ENCODE measurements at regions not wholly inside any gene's neighbourhood (a gene's known extent, or its start where the extent isn't known, plus 50 kb on each side); places are given as distances from the start of the nearest gene placed in this dataset.

- TF ChIP-seq, protein P1, sequence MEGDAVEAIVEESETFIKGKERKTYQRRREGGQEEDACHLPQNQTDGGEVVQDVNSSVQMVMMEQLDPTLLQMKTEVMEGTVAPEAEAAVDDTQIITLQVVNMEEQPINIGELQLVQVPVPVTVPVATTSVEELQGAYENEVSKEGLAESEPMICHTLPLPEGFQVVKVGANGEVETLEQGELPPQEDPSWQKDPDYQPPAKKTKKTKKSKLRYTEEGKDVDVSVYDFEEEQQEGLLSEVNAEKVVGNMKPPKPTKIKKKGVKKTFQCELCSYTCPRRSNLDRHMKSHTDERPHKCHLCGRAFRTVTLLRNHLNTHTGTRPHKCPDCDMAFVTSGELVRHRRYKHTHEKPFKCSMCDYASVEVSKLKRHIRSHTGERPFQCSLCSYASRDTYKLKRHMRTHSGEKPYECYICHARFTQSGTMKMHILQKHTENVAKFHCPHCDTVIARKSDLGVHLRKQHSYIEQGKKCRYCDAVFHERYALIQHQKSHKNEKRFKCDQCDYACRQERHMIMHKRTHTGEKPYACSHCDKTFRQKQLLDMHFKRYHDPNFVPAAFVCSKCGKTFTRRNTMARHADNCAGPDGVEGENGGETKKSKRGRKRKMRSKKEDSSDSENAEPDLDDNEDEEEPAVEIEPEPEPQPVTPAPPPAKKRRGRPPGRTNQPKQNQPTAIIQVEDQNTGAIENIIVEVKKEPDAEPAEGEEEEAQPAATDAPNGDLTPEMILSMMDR (IDR thresholded peaks at IDR 0.05), result no peak
- TF ChIP-seq POLR2A (IDR thresholded peaks at IDR 0.05), result no peak
- Histone ChIP-seq H3K4me3 (no peak overlapping the region), H3K9me3 (no peaks in the 10 kb centered on the region), H3K4me1 (no peaks in the 10 kb centered on the region), H3K27ac (no peak overlapping the region), H3K27me3 (no peaks in the 10 kb centered on the region), H3K36me3 (no peaks in the 10 kb centered on the region)
- no peak for ATAC-seq
- intact Hi-C loops (cut with DNase I), result no loop called here
- no peak for DNase-seq
Observed at GRCh38 chr4:58962424-58962823, 1852.2 kb upstream of the IGFBP7 start.

DNA sequence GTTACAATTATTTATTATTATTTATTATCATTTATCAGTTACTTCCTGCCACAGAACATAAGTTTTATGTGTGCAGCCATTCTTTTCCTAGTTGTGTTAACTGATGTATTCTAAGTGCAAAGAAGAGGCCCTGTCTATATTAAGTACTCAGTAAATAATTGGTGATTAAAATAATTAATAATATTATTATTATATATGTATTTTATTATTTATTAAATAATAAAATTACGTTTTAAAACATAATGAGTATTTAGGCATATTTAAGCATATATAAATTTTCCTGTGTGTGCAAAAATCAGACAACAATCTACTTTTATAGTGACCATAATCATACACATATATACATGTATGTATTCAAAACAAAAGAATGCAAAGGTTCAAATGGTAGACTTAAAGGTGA, 1871.6 kb upstream of the IGFBP7 start:
- Histone ChIP-seq H3K27me3 (no peaks in the 10 kb centered on the region), H3K9me3 (no peaks in the 10 kb centered on the region), H3K4me3 (no peak overlapping the region), H3K36me3 (no peaks in the 10 kb centered on the region), H3K27ac (no peak overlapping the region), H3K4me1 (no peaks in the 10 kb centered on the region)
- no peak for ATAC-seq
- TF ChIP-seq, protein P1 (IDR thresholded peaks at IDR 0.05), result no peak
- no peak for TF ChIP-seq POLR2A (IDR thresholded peaks at IDR 0.05)
- 1 to 49% (median 30%) methylated on average over 1 of the region's 1 CpG for WGBS, 4 donors
- no peak for DNase-seq
- intact Hi-C loops (cut with DNase I), result no loop called here

GRCh38 chr4:58983887-58984286, 1873.7 kb upstream of the IGFBP7 start:
- Histone ChIP-seq H3K27ac (no peak overlapping the region), H3K4me1 (no peaks in the 10 kb centered on the region), H3K4me3 (no peak overlapping the region), H3K27me3 (no peaks in the 10 kb centered on the region), H3K36me3 (no peaks in the 10 kb centered on the region), H3K9me3 (no peaks in the 10 kb centered on the region)
- WGBS, 4 donors, result 71 to 80% (median 74%) methylated on average over 3 of the region's 3 CpGs
- TF ChIP-seq, protein P1 (IDR thresholded peaks at IDR 0.05), result no peak
- no peak for TF ChIP-seq POLR2A (IDR thresholded peaks at IDR 0.05)
- intact Hi-C loops (cut with DNase I), result no loop called here
- ATAC-seq (no peak), DNase-seq (no peak)

- DNase-seq (no peak), ATAC-seq (no peak)
- no peak for TF ChIP-seq POLR2A (IDR thresholded peaks at IDR 0.05)
- TF ChIP-seq, protein P1 (IDR thresholded peaks at IDR 0.05), result no peak
- H3K27me3 ChIP-seq, result no peaks in the 10 kb centered on the region
- H3K27ac ChIP-seq, result no peak overlapping the region
- no peaks in the 10 kb centered on the region for H3K36me3 ChIP-seq
- H3K4me3 ChIP-seq, result no peak overlapping the region
- H3K4me1 ChIP-seq, result no peaks in the 10 kb centered on the region
- WGBS, 4 donors, result 55 to 67% (median 60%) methylated on average over 1 of the region's 1 CpG
- intact Hi-C loops (cut with DNase I), result no loop called here
- H3K9me3 ChIP-seq, result no peaks in the 10 kb centered on the region
Observed at GRCh38 chr4:59002148-59002547, 1892.0 kb upstream of the IGFBP7 start.

All from heart left ventricle (tissue), 16 donors.